HCT116 (cell line): ENCODE measurements at regions not wholly inside any gene's neighbourhood (a gene's known extent, or its start where the extent isn't known, plus 50 kb on each side); places are given as distances from the start of the nearest gene placed in this dataset.

Source experiments
- CEBPB ChIP-seq: IDR thresholded peaks from 2 replicates; pipeline ENCODE4 v1.6.1; 2012; ENCODE audit warnings: low read depth
- CTCF ChIP-seq, 3 experiments: fragments of 200-600 bp in 1 of 3; sonication (generic) in 1 of 3; IDR thresholded peaks in 2 of 3; conservative IDR thresholded peaks in 1 of 3; 2 replicates each; pipeline ENCODE4 v1.5.1; 2012 to 2017; ENCODE audit warnings: low read depth in 2 of 3, low read length in 2 of 3, antibody characterized with exemption in 1 of 3, borderline replicate concordance in 1 of 3, control low read depth in 1 of 3, mild to moderate bottlenecking in 1 of 3, mixed read lengths in 1 of 3, mixed run types in 1 of 3, moderate library complexity in 1 of 3; ENCODE audit not compliant: insufficient read depth in 1 of 3
- EGR1 ChIP-seq: IDR thresholded peaks from 2 replicates; pipeline ENCODE4 v1.6.1; 2012; ENCODE audit warnings: low read depth
- ELF1 ChIP-seq: IDR thresholded peaks from 2 replicates; pipeline ENCODE4 v1.6.1; 2012; ENCODE audit warnings: low read depth, borderline replicate concordance
- EZH2 ChIP-seq: fragments of 200-600 bp; sonication (generic); IDR thresholded peaks from 2 replicates; pipeline ENCODE4 v1.6.1; 2017; ENCODE audit warnings: antibody characterized with exemption, mixed run types
- MAX ChIP-seq: IDR thresholded peaks from 2 replicates; pipeline ENCODE4 v1.6.1; 2012
- POLR2AphosphoS5 ChIP-seq: IDR thresholded peaks from 2 replicates; pipeline ENCODE4 v1.6.1; 2011; ENCODE audit warnings: mild to moderate bottlenecking, low read depth, low read length, moderate library complexity
- REST ChIP-seq: IDR thresholded peaks from 2 replicates; pipeline ENCODE4 v1.6.1; 2012; ENCODE audit warnings: low read depth
- YY1 ChIP-seq: IDR thresholded peaks from 2 replicates; pipeline ENCODE4 v1.6.1; 2011; ENCODE audit warnings: low read length, low read depth, moderate library complexity, mild to moderate bottlenecking; ENCODE audit not compliant: insufficient replicate concordance; ENCODE audit errors: extremely low read depth
- ZFX ChIP-seq: fragments of 450-650 bp; IDR thresholded peaks from 2 replicates; pipeline ENCODE4 v1.6.1; 2017
- ZNF274 ChIP-seq: fragments of 200-500 bp; sonication (Bioruptor generic); IDR thresholded peaks from 2 replicates; pipeline ENCODE4 v1.6.1; 2014; ENCODE audit warnings: mild to moderate bottlenecking, low read depth, low read length, inconsistent platforms

- TF ChIP-seq ZNF274 (no peak), ELF1 (no peak), CTCF (IDR thresholded peaks at IDR 0.05 in 2 of 3, conservative IDR thresholded peaks at IDR 0.05 in 1 of 3; ENCODE audit: borderline replicate concordance in 1 of 3, insufficient read depth in 1 of 3, low read depth in 2 of 3, low read length in 2 of 3) (no peak), REST (no peak), ZFX (no peak), CEBPB (no peak), EZH2 (no peak), YY1 (no peak), MAX (no peak), EGR1 (no peak), POLR2AphosphoS5 (no peak)
Observed at GRCh38 chr18:41721103-41721790, 233.8 kb upstream of the PIK3C3 start.
